HFF-Myc (cell line): ENCODE measurements at regions not wholly inside any gene's neighbourhood (a gene's known extent, or its start where the extent isn't known, plus 50 kb on each side); places are given as distances from the start of the nearest gene placed in this dataset.

Experiments
- DNase-seq: peaks from one replicate; pipeline ENCODE4 v3.0.0-alpha.2; 2011; ENCODE audit warnings: low read depth; ENCODE audit errors: extremely low read depth
- H3K4me3 ChIP-seq: replicated peaks from 2 replicates; pipeline ENCODE4 v1.5.1; 2011; ENCODE audit warnings: low read depth, mild to moderate bottlenecking, control low read depth, low read length
- CTCF ChIP-seq: IDR thresholded peaks from 2 replicates; pipeline ENCODE4 v1.5.1; 2012; ENCODE audit warnings: mild to moderate bottlenecking, low read depth, low read length, control low read depth; ENCODE audit errors: missing control alignments

GRCh38 chr4:121256887-121257466 lies 92.9 kb upstream of the TNIP3 start:
- no peak for TF ChIP-seq CTCF
- no peak for DNase-seq
- no peak overlapping the region for H3K4me3 ChIP-seq

- DNase-seq, result peak; percentile 78
- no peak for TF ChIP-seq CTCF
- no peak overlapping the region for H3K4me3 ChIP-seq
Observed at GRCh38 chr4:121255986-121256750, 92.0 kb upstream of the TNIP3 start.

- no peak for DNase-seq
- TF ChIP-seq CTCF, result no peak
- no peak overlapping the region for H3K4me3 ChIP-seq
Observed at GRCh38 chr4:121253961-121254360, 89.8 kb upstream of the TNIP3 start.

GRCh38 chr4:121252224-121252806 lies 88.2 kb upstream of the TNIP3 start:
- peak; percentile 90 for TF ChIP-seq CTCF
- no peak overlapping the region for H3K4me3 ChIP-seq
- DNase-seq, result peak; percentile 61

GRCh38 chr4:121248747-121249146 lies 84.6 kb upstream of the TNIP3 start:
- no peak for DNase-seq
- no peak for TF ChIP-seq CTCF

GRCh38 chr4:121246698-121247097 lies 82.6 kb upstream of the TNIP3 start:
- no peak for TF ChIP-seq CTCF
- DNase-seq, result no peak
- no peak overlapping the region for H3K4me3 ChIP-seq

More at GRCh38 chr4:121248747-121249146, 84.6 kb upstream of the TNIP3 start:
- no peak overlapping the region for H3K4me3 ChIP-seq
